RKO (cell line): ENCODE measurements at regions not wholly inside any gene's neighbourhood (a gene's known extent, or its start where the extent isn't known, plus 50 kb on each side); places are given as distances from the start of the nearest gene placed in this dataset.
A peak's percentile ranks its signal among the peaks of the same experiment; 100 is the strongest.
"Not testable (repeated sequence)": the region's sequence is repeated elsewhere in the genome, so short reads cannot be mapped to it uniquely, and the experiment has no call there.

ENCODE experiments used
- DNase-seq: peaks from one replicate; pipeline ENCODE4 v3.0.0-alpha.2; 2016; ENCODE audit warnings: low spot score

- not testable (repeated sequence) for DNase-seq
These were observed 111.2 kb upstream of the CYLC1 start for GRCh38 chrX:83749736-83750135.

- DNase-seq, result not testable (repeated sequence)
These were observed 110.5 kb upstream of the CYLC1 start for GRCh38 chrX:83750451-83750850.

- peak; percentile 68 for DNase-seq
These were observed 101.1 kb upstream of the CYLC1 start for GRCh38 chrX:83759872-83760271.

DNA sequence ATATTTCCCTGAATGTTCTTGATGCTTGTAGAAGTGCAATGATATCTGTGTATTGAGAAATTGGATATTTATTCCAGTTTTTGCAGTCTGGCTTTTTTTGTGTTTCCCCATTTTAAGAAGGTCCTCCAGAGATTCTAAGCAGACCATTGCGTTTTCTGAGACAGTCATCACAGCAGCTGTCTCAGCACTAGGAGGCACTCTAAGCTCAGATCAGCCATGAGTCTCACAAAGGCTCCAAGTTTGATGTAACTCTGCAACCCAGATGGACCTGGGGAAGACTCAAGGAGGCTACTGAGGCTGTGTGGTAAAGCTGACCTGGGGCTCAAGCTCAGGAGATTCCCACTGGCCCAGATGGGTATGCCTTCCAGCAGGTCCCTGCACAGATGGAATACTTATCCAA is 89.3 kb upstream of the CYLC1 start:
- DNase-seq, result no peak
